ENCODE measurements at regions not wholly inside any gene's neighbourhood (a gene's known extent, or its start where the extent isn't known, plus 50 kb on each side); places are given as distances from the start of the nearest gene placed in this dataset.

- H3K9me3 ChIP-seq (ENCODE audit: low read depth), result no peaks in the 10 kb centered on the region
- no peaks in the 10 kb centered on the region for H3K27me3 ChIP-seq
- TF ChIP-seq, protein P1, sequence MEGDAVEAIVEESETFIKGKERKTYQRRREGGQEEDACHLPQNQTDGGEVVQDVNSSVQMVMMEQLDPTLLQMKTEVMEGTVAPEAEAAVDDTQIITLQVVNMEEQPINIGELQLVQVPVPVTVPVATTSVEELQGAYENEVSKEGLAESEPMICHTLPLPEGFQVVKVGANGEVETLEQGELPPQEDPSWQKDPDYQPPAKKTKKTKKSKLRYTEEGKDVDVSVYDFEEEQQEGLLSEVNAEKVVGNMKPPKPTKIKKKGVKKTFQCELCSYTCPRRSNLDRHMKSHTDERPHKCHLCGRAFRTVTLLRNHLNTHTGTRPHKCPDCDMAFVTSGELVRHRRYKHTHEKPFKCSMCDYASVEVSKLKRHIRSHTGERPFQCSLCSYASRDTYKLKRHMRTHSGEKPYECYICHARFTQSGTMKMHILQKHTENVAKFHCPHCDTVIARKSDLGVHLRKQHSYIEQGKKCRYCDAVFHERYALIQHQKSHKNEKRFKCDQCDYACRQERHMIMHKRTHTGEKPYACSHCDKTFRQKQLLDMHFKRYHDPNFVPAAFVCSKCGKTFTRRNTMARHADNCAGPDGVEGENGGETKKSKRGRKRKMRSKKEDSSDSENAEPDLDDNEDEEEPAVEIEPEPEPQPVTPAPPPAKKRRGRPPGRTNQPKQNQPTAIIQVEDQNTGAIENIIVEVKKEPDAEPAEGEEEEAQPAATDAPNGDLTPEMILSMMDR (IDR thresholded peaks at IDR 0.05; ENCODE audit: low read depth, low read length), result no peak
- DNase-seq (ENCODE audit: low read depth in 1 of 2, low spot score in 1 of 2), result no peak
- no peak overlapping the region for H3K27ac ChIP-seq
- H3K4me1 ChIP-seq (ENCODE audit: low read depth), result no peaks in the 10 kb centered on the region
- H3K36me3 ChIP-seq, result no peaks in the 10 kb centered on the region
- no peak overlapping the region for H3K4me3 ChIP-seq
Observed at GRCh38 chr2:192725991-192726390, 531.3 kb upstream of the TMEFF2 start.

- H3K9me3 ChIP-seq (ENCODE audit: low read depth), result no peaks in the 10 kb centered on the region
- H3K36me3 ChIP-seq, result no peaks in the 10 kb centered on the region
- no peak overlapping the region for H3K4me3 ChIP-seq
- no peaks in the 10 kb centered on the region for H3K27me3 ChIP-seq
- H3K4me1 ChIP-seq (ENCODE audit: low read depth), result peaks cover 9% of the 10 kb centered on the region
- TF ChIP-seq, protein P1 (IDR thresholded peaks at IDR 0.05; ENCODE audit: low read depth, low read length), result no peak
- no peak overlapping the region for H3K27ac ChIP-seq
- DNase-seq (ENCODE audit: low read depth in 1 of 2, low spot score in 1 of 2), result no peak
Observed at GRCh38 chr2:192719629-192720028, 524.9 kb upstream of the TMEFF2 start.

DNA sequence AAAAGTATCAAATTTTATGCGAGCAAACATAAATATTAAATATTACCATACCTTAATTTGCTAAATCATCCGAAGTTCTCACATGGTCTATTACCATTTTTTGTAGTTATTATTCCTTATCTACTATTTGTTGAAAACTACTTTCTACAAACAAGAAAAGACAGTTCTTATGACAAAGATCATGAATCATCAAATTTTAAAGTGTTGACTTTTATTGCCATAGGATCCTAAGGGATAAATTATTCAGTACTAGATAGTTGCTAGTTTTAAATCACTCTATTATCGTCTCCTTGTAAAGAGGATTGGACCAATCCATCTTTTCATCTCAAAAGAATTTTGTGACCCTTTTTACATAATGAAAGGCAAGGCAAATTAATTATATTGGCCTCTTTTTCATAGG lies 523.6 kb upstream of the TMEFF2 start:
- no peak overlapping the region for H3K4me3 ChIP-seq
- H3K27ac ChIP-seq, result no peak overlapping the region
- H3K27me3 ChIP-seq, result no peaks in the 10 kb centered on the region
- H3K36me3 ChIP-seq, result no peaks in the 10 kb centered on the region
- peaks cover 9% of the 10 kb centered on the region for H3K4me1 ChIP-seq (ENCODE audit: low read depth)
- no peak for DNase-seq (ENCODE audit: low read depth in 1 of 2, low spot score in 1 of 2)
- TF ChIP-seq, protein P1 (IDR thresholded peaks at IDR 0.05; ENCODE audit: low read depth, low read length), result no peak
- no peaks in the 10 kb centered on the region for H3K9me3 ChIP-seq (ENCODE audit: low read depth)

GRCh38 chr2:192700934-192701333 lies 506.2 kb upstream of the TMEFF2 start:
- no peak for DNase-seq (ENCODE audit: low read depth in 1 of 2, low spot score in 1 of 2)
- Histone ChIP-seq H3K27ac (no peak overlapping the region), H3K36me3 (no peaks in the 10 kb centered on the region)

DNA sequence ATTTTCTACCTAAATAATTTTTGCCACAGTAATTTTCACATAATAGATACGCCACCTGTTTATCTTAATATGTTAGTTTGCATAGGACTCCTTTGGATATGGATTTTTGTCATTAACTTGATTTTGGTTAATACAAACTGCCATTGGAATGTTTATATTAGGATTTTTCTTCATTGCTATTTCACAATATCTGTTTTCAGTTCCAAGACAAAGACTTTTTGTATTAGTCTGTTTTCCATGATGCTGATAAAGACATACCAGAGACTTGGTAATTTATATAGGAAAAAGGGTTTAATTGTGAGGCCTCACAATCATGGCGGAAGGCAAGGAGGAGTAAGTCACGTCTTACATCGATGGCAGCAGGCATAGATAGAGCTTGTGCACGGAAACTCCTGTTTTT lies 503.1 kb upstream of the TMEFF2 start:
- no peak for DNase-seq (ENCODE audit: low read depth in 1 of 2, low spot score in 1 of 2)
- no peaks in the 10 kb centered on the region for H3K27me3 ChIP-seq
- H3K4me3 ChIP-seq, result no peak overlapping the region
- H3K9me3 ChIP-seq (ENCODE audit: low read depth), result no peaks in the 10 kb centered on the region
- no peaks in the 10 kb centered on the region for H3K36me3 ChIP-seq
- H3K4me1 ChIP-seq (ENCODE audit: low read depth), result no peaks in the 10 kb centered on the region
- TF ChIP-seq, protein P1 (IDR thresholded peaks at IDR 0.05; ENCODE audit: low read depth, low read length), result no peak
- no peak overlapping the region for H3K27ac ChIP-seq

More at GRCh38 chr2:192700934-192701333, 506.2 kb upstream of the TMEFF2 start:
- H3K4me1 ChIP-seq (ENCODE audit: low read depth), result no peaks in the 10 kb centered on the region
- H3K9me3 ChIP-seq (ENCODE audit: low read depth), result no peaks in the 10 kb centered on the region
- TF ChIP-seq, protein P1 (IDR thresholded peaks at IDR 0.05; ENCODE audit: low read depth, low read length), result no peak
- no peak overlapping the region for H3K4me3 ChIP-seq
- H3K27me3 ChIP-seq, result no peaks in the 10 kb centered on the region

- no peaks in the 10 kb centered on the region for H3K4me1 ChIP-seq (ENCODE audit: low read depth)
- no peaks in the 10 kb centered on the region for H3K9me3 ChIP-seq (ENCODE audit: low read depth)
- TF ChIP-seq, protein P1 (IDR thresholded peaks at IDR 0.05; ENCODE audit: low read depth, low read length), result no peak
- no peak overlapping the region for H3K27ac ChIP-seq
- no peak overlapping the region for H3K4me3 ChIP-seq
- H3K27me3 ChIP-seq, result no peaks in the 10 kb centered on the region
- DNase-seq (ENCODE audit: low read depth in 1 of 2, low spot score in 1 of 2), result no peak
- no peaks in the 10 kb centered on the region for H3K36me3 ChIP-seq
Observed at GRCh38 chr2:192696857-192697256, 502.1 kb upstream of the TMEFF2 start.
